ENCODE measurements at regions not wholly inside any gene's neighbourhood (a gene's known extent, or its start where the extent isn't known, plus 50 kb on each side); places are given as distances from the start of the nearest gene placed in this dataset.

GRCh38 chr5:173671121-173671949 lies 54.9 kb upstream of the BOD1 start:
- in situ Hi-C loops (cut with MboI; ENCODE audit: low pct_unique_long_range_greater_than_20kb, low sequenced_read_pairs, unreplicated experiment): no loop called here
- TF ChIP-seq, protein P1, sequence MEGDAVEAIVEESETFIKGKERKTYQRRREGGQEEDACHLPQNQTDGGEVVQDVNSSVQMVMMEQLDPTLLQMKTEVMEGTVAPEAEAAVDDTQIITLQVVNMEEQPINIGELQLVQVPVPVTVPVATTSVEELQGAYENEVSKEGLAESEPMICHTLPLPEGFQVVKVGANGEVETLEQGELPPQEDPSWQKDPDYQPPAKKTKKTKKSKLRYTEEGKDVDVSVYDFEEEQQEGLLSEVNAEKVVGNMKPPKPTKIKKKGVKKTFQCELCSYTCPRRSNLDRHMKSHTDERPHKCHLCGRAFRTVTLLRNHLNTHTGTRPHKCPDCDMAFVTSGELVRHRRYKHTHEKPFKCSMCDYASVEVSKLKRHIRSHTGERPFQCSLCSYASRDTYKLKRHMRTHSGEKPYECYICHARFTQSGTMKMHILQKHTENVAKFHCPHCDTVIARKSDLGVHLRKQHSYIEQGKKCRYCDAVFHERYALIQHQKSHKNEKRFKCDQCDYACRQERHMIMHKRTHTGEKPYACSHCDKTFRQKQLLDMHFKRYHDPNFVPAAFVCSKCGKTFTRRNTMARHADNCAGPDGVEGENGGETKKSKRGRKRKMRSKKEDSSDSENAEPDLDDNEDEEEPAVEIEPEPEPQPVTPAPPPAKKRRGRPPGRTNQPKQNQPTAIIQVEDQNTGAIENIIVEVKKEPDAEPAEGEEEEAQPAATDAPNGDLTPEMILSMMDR (IDR thresholded peaks at IDR 0.05; ENCODE audit: extremely low read depth, insufficient read depth, missing control alignments): no peak
- DNase-seq (ENCODE audit: low spot score): no peak

GRCh38 chr5:173672166-173672565 lies 55.7 kb upstream of the BOD1 start:
- TF ChIP-seq, protein P1 (IDR thresholded peaks at IDR 0.05; ENCODE audit: extremely low read depth, insufficient read depth, missing control alignments): no peak
- no peak for DNase-seq (ENCODE audit: low spot score)
- in situ Hi-C loops (cut with MboI; ENCODE audit: low pct_unique_long_range_greater_than_20kb, low sequenced_read_pairs, unreplicated experiment): no loop called here

- in situ Hi-C loops (cut with MboI; ENCODE audit: low pct_unique_long_range_greater_than_20kb, low sequenced_read_pairs, unreplicated experiment): no loop called here
- DNase-seq (ENCODE audit: low spot score): no peak
Measured at GRCh38 chr5:173672891-173673290, 56.4 kb upstream of the BOD1 start.

DNA sequence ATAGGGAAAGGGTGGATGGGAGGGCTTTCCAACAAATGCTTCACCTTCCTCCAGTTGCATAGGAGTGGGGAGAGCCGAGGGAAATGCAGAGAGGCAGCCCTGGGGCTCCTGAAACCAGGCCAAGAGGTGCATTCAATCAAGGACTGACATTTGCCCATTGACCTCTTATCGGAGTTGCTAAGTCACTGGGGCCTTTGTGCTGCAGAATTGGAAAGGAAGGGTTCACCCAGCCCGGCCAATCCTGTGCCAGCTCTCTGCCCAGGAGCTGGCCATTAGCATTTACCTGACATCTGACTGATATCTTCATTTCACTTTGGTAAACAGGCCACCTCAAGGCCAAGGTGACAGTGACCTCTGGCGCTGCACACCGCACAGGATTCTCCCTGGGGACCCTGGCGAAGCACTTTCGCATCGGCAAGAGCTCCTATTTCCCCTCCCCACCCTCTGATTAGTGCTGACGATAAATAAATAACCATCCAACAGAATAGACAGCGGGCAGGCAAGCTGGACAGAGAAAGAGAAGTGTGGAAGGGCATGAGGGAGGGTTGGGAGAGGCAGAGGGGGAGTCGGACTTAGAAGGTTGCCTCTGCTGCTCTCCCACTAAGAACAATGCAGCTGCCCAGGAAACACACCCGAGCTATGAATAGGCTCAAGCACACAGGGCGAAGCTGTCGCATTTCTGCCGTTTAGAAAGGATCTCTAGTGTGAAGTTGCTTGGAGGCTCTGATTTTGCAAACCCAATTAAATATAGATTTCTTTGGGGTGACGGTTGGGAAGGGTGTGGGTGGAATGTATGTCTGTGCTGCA lies 57.0 kb upstream of the BOD1 start:
- no peak for DNase-seq (ENCODE audit: low spot score)
- in situ Hi-C loops (cut with MboI; ENCODE audit: low pct_unique_long_range_greater_than_20kb, low sequenced_read_pairs, unreplicated experiment): no loop called here
- TF ChIP-seq, protein P1 (IDR thresholded peaks at IDR 0.05; ENCODE audit: extremely low read depth, insufficient read depth, missing control alignments): no peak

More at GRCh38 chr5:173672891-173673290, 56.4 kb upstream of the BOD1 start:
- TF ChIP-seq, protein P1 (IDR thresholded peaks at IDR 0.05; ENCODE audit: extremely low read depth, insufficient read depth, missing control alignments): no peak

DNA sequence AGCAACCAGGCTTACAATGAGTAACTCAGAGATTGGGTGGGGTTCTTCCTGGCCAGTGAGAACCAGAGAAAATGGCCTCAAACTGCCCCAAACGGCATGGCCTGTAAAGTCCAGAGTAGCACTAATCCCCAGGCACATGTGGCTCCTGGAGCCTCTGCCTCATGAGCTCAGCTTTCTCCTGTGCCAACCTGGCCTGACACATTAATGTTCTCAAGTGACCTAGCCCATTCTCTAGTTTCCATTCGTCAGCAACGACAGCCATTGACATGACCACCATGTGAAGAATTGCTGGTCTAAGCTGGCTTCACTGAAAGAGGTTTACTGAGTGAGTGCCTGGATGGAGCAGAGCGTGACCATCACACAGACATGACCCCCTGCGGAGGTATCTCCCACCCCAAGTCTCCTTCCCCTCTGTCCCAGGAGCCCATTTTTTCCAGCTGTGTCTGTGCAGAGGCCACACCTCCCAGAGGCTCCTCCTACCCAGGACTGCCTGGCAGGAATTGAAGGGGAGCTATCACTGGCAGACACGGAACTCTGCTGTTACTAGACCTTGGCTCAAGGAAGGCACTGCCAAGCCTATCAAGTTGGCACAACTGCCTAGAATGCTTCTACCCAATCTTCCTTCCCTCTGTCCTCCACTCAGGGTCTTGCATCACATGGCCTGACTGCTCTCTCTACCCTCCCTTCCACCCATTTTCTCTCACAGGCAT lies 59.0 kb upstream of the BOD1 start:
- DNase-seq (ENCODE audit: low spot score): no peak
- in situ Hi-C loops (cut with MboI; ENCODE audit: low pct_unique_long_range_greater_than_20kb, low sequenced_read_pairs, unreplicated experiment): no loop called here
- TF ChIP-seq, protein P1 (IDR thresholded peaks at IDR 0.05; ENCODE audit: extremely low read depth, insufficient read depth, missing control alignments): no peak

DNA sequence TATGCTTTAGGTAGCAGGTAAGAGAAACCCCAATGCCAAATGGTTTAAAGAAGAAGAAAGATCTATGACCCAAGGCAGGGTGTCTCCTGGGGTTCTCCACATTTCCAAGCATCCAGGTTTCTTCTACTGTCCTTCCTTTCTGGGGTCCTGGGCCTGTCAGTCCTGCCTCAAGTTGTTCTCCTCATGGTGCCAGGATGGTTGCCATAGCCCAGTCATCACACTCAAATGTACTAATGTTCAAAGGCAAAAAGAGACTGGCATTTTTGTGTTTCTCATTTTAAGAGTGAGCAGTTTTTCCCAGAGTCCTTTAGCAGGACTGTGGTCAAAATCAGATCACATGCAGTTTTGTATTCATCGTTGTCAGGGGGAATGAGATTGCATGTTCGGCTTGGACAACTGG lies 59.9 kb upstream of the BOD1 start:
- TF ChIP-seq, protein P1 (IDR thresholded peaks at IDR 0.05; ENCODE audit: extremely low read depth, insufficient read depth, missing control alignments): no peak
- in situ Hi-C loops (cut with MboI; ENCODE audit: low pct_unique_long_range_greater_than_20kb, low sequenced_read_pairs, unreplicated experiment): no loop called here
- DNase-seq (ENCODE audit: low spot score): no peak
